Transverse colon (tissue), 4 donors: ENCODE measurements at regions not wholly inside any gene's neighbourhood (a gene's known extent, or its start where the extent isn't known, plus 50 kb on each side); places are given as distances from the start of the nearest gene placed in this dataset.

Experiments used
- CTCF ChIP-seq, 5 experiments: fragments of 200-600 bp in 3 of 5; fragments of 450-650 bp in 2 of 5; sonication (generic) in 3 of 5; IDR thresholded peaks; 1 replicate in 2 of 5; 2 replicates in 3 of 5; pipeline ENCODE4 v1.5.1; 2016 to 2017; ENCODE audit warnings: antibody characterized with exemption in 5 of 5, inconsistent platforms in 3 of 5, mild to moderate bottlenecking in 2 of 5, moderate library complexity in 1 of 5
- EP300 ChIP-seq: sonication (generic); formaldehyde crosslinking; IDR thresholded peaks from one replicate; pipeline ENCODE4 v1.6.1; 2017; ENCODE audit warnings: antibody characterized with exemption, low read depth
- POLR2A ChIP-seq: fragments of 450-650 bp; IDR thresholded peaks from one replicate; pipeline ENCODE4 v1.6.1; 2016; ENCODE audit warnings: antibody characterized with exemption, mild to moderate bottlenecking, moderate library complexity
- POLR2AphosphoS5 ChIP-seq, 3 donors: sonication (generic); formaldehyde crosslinking; IDR thresholded peaks; one replicate each; pipeline ENCODE4 v1.6.1; 2016; ENCODE audit warnings: antibody characterized with exemption in 3 of 3

- TF ChIP-seq CTCF (IDR thresholded peaks at IDR 0.05) (no peak), POLR2A (no peak), EP300 (no peak), POLR2AphosphoS5 (IDR thresholded peaks at IDR 0.05) (no peak)
These were observed 57.9 kb upstream of the PCDH8 start for GRCh38 chr13:52906122-52906903.
